Activated naive CD4-positive, alpha-beta T cell treated with anti-CD3 and anti-CD28 coated beads for 36 hours (primary cell): ENCODE measurements at regions not wholly inside any gene's neighbourhood (a gene's known extent, or its start where the extent isn't known, plus 50 kb on each side); places are given as distances from the start of the nearest gene placed in this dataset.

Experiments
- CTCF ChIA-PET: fragments of 350-600 bp; sonication (Branson Sonifier 250); formaldehyde crosslinking; loops from one replicate; lab custom pipeline; 2021; ENCODE audit warnings: antibody characterized with exemption; lab: Charles Lee
- DNase-seq: peaks from one replicate; pipeline ENCODE4 v3.0.0-alpha.2; 2020
- H3K27ac Mint-ChIP-seq: one replicate; pipeline ENCODE4 v1.8.0; 2021; ENCODE audit warnings: mild to moderate bottlenecking, mixed read lengths
- H3K27me3 Mint-ChIP-seq: one replicate; pipeline ENCODE4 v1.8.0; 2021; ENCODE audit warnings: low read depth, mixed read lengths
- H3K36me3 Mint-ChIP-seq: one replicate; pipeline ENCODE4 v1.8.0; 2021; ENCODE audit warnings: low read depth, mixed read lengths
- H3K4me1 Mint-ChIP-seq: one replicate; pipeline ENCODE4 v1.8.0; 2021; ENCODE audit warnings: low read depth, mixed read lengths
- H3K4me3 Mint-ChIP-seq: one replicate; pipeline ENCODE4 v1.8.0; 2021; ENCODE audit warnings: mild to moderate bottlenecking, moderate library complexity, mixed read lengths
- H3K9me3 Mint-ChIP-seq: one replicate; pipeline ENCODE4 v1.8.0; 2021; ENCODE audit warnings: mixed read lengths
- intact Hi-C: fragments of 100-400 bp; cut with micrococcal nuclease; formaldehyde crosslinking; loops from one replicate; pipeline ENCODE4 v1.15.1; 2023

GRCh38 chr2:236632295-236633218 lies 62.9 kb downstream of the ACKR3 start:
- DNase-seq: no peak
- Mint-ChIP-seq H3K27me3 (no peaks in the 10 kb centered on the region), H3K9me3 (no peaks in the 10 kb centered on the region), H3K36me3 (no peaks in the 10 kb centered on the region), H3K4me1 (no peaks in the 10 kb centered on the region), H3K4me3 (no peak overlapping the region), H3K27ac (no peak overlapping the region)
- intact Hi-C loops: no loop called here
- CTCF ChIA-PET: interaction anchor here (0.6 to 0.7 kb wide), 2 partner anchors 10 to 23 kb away, joined by 3 read pairs; no protein-coding TSS in a partner anchor

- H3K4me3 Mint-ChIP-seq: no peak overlapping the region
- no peaks in the 10 kb centered on the region for H3K27me3 Mint-ChIP-seq
- CTCF ChIA-PET: interaction anchor here (0.7 kb wide), 1 partner anchor 10 kb away, joined by 3 read pairs; no protein-coding TSS in a partner anchor
- H3K4me1 Mint-ChIP-seq: no peaks in the 10 kb centered on the region
- no peak overlapping the region for H3K27ac Mint-ChIP-seq
- no peaks in the 10 kb centered on the region for H3K36me3 Mint-ChIP-seq
- no peak for DNase-seq
- intact Hi-C loops: no loop called here
- H3K9me3 Mint-ChIP-seq: no peaks in the 10 kb centered on the region
Measured at GRCh38 chr2:236633219-236633570, 63.6 kb downstream of the ACKR3 start.

GRCh38 chr2:236633775-236634560 lies 64.3 kb downstream of the ACKR3 start:
- no peaks in the 10 kb centered on the region for H3K27me3 Mint-ChIP-seq
- CTCF ChIA-PET: no interaction called here
- no peak overlapping the region for H3K27ac Mint-ChIP-seq
- intact Hi-C loops: no loop called here
- no peaks in the 10 kb centered on the region for H3K36me3 Mint-ChIP-seq
- DNase-seq: no peak
- H3K4me1 Mint-ChIP-seq: no peaks in the 10 kb centered on the region
- no peaks in the 10 kb centered on the region for H3K9me3 Mint-ChIP-seq
- H3K4me3 Mint-ChIP-seq: no peak overlapping the region

- no peaks in the 10 kb centered on the region for H3K27me3 Mint-ChIP-seq
- no peak overlapping the region for H3K4me3 Mint-ChIP-seq
- H3K36me3 Mint-ChIP-seq: no peaks in the 10 kb centered on the region
- intact Hi-C loops: no loop called here
- no peaks in the 10 kb centered on the region for H3K9me3 Mint-ChIP-seq
- no peaks in the 10 kb centered on the region for H3K4me1 Mint-ChIP-seq
- CTCF ChIA-PET: no interaction called here
- DNase-seq: no peak
- H3K27ac Mint-ChIP-seq: no peak overlapping the region
Measured at GRCh38 chr2:236636261-236636660, 66.6 kb downstream of the ACKR3 start.

- DNase-seq: no peak
- Mint-ChIP-seq H3K9me3 (no peaks in the 10 kb centered on the region), H3K27me3 (no peaks in the 10 kb centered on the region), H3K27ac (no peak overlapping the region), H3K4me1 (no peaks in the 10 kb centered on the region), H3K36me3 (no peaks in the 10 kb centered on the region), H3K4me3 (no peak overlapping the region)
- CTCF ChIA-PET: no interaction called here
- intact Hi-C loops: no loop called here
Measured at GRCh38 chr2:236636714-236637470, 67.3 kb downstream of the ACKR3 start.

- CTCF ChIA-PET: no interaction called here
- Mint-ChIP-seq H3K4me1 (no peaks in the 10 kb centered on the region), H3K27me3 (no peaks in the 10 kb centered on the region), H3K9me3 (no peaks in the 10 kb centered on the region), H3K36me3 (no peaks in the 10 kb centered on the region), H3K27ac (no peak overlapping the region), H3K4me3 (no peak overlapping the region)
- intact Hi-C loops: no loop called here
- no peak for DNase-seq
Measured at GRCh38 chr2:236637686-236638569, 68.3 kb downstream of the ACKR3 start.

- H3K27ac Mint-ChIP-seq: no peak overlapping the region
- DNase-seq: no peak
- intact Hi-C loops: no loop called here
- no peaks in the 10 kb centered on the region for H3K36me3 Mint-ChIP-seq
- H3K4me1 Mint-ChIP-seq: no peaks in the 10 kb centered on the region
- no peaks in the 10 kb centered on the region for H3K27me3 Mint-ChIP-seq
- CTCF ChIA-PET: no interaction called here
- H3K4me3 Mint-ChIP-seq: no peak overlapping the region
- no peaks in the 10 kb centered on the region for H3K9me3 Mint-ChIP-seq
Measured at GRCh38 chr2:236638707-236639106, 69.1 kb downstream of the ACKR3 start.

GRCh38 chr2:236639461-236640235 lies 70.0 kb downstream of the ACKR3 start:
- H3K9me3 Mint-ChIP-seq: no peaks in the 10 kb centered on the region
- CTCF ChIA-PET: no interaction called here
- no peaks in the 10 kb centered on the region for H3K4me1 Mint-ChIP-seq
- no peak overlapping the region for H3K27ac Mint-ChIP-seq
- intact Hi-C loops: no loop called here
- DNase-seq: no peak
- no peaks in the 10 kb centered on the region for H3K27me3 Mint-ChIP-seq
- no peak overlapping the region for H3K4me3 Mint-ChIP-seq
- no peaks in the 10 kb centered on the region for H3K36me3 Mint-ChIP-seq

GRCh38 chr2:236641051-236641726 lies 71.6 kb downstream of the ACKR3 start:
- H3K4me3 Mint-ChIP-seq: no peak overlapping the region
- CTCF ChIA-PET: no interaction called here
- intact Hi-C loops: no loop called here
- H3K4me1 Mint-ChIP-seq: no peaks in the 10 kb centered on the region
- no peak overlapping the region for H3K27ac Mint-ChIP-seq
- DNase-seq: no peak
- no peaks in the 10 kb centered on the region for H3K9me3 Mint-ChIP-seq
- no peaks in the 10 kb centered on the region for H3K36me3 Mint-ChIP-seq
- H3K27me3 Mint-ChIP-seq: no peaks in the 10 kb centered on the region

GRCh38 chr2:236642125-236642524 lies 72.5 kb downstream of the ACKR3 start:
- Mint-ChIP-seq H3K27me3 (no peaks in the 10 kb centered on the region), H3K27ac (no peak overlapping the region), H3K4me1 (no peaks in the 10 kb centered on the region), H3K4me3 (no peak overlapping the region), H3K36me3 (no peaks in the 10 kb centered on the region), H3K9me3 (no peaks in the 10 kb centered on the region)
- no peak for DNase-seq
- CTCF ChIA-PET: interaction anchor here (0.5 to 1.1 kb wide), 3 partner anchors 9 to 650 kb away, joined by 3 read pairs; no protein-coding TSS in a partner anchor
- intact Hi-C loops: no loop called here
